ENCODE measurements at regions not wholly inside any gene's neighbourhood (a gene's known extent, or its start where the extent isn't known, plus 50 kb on each side); places are given as distances from the start of the nearest gene placed in this dataset.

- TF ChIP-seq CHD7 (IDR thresholded peaks at IDR 0.05; ENCODE audit: low read depth, low read length) (no peak), CREBBP (IDR thresholded peaks at IDR 0.05; ENCODE audit: low read depth, low read length) (no peak), GABPB1 (CRISPR knock-in tag; IDR thresholded peaks at IDR 0.05) (0 out of 2 replicates have a peak, but pooled peaks have one; percentile 50), WHSC1 (IDR thresholded peaks at IDR 0.05; ENCODE audit: low read length) (no peak), SUPT5H (IDR thresholded peaks at IDR 0.05) (no peak), SNIP1 (IDR thresholded peaks at IDR 0.05; ENCODE audit: low read depth) (no peak), ZNF75A (CRISPR knock-in tag; IDR thresholded peaks at IDR 0.05) (no peak), FOXA3 (CRISPR knock-in tag; conservative IDR thresholded peaks at IDR 0.05 in 1 of 2, IDR thresholded peaks at IDR 0.05 in 1 of 2) (peak in 1 of 2 experiments; percentile 93), HLTF (IDR thresholded peaks at IDR 0.05) (no peak), NEUROD1 (IDR thresholded peaks at IDR 0.05; ENCODE audit: borderline replicate concordance, low read depth, low read length, partially characterized antibody) (peak; percentile 64), ZNF274 (IDR thresholded peaks at IDR 0.05; ENCODE audit: borderline replicate concordance, low read depth, low read length) (no peak), PHTF2 (CRISPR knock-in tag; IDR thresholded peaks at IDR 0.05) (no peak), ATF1 (CRISPR knock-in tag; IDR thresholded peaks at IDR 0.05) (no peak), ATF1 (tag; IDR thresholded peaks at IDR 0.05) (peak; percentile 83), TRIM25 (IDR thresholded peaks at IDR 0.05; ENCODE audit: borderline replicate concordance) (no peak), HNRNPH1 (optimal IDR thresholded peaks at IDR 0.05; ENCODE audit: low read depth, low read length) (no peak)
Observed at GRCh38 chr6:6712449-6713403, 124.2 kb downstream of the LY86 start (continued).

All from K562 (cell line).